Immature natural killer cell (primary cell): ENCODE measurements at regions not wholly inside any gene's neighbourhood (a gene's known extent, or its start where the extent isn't known, plus 50 kb on each side); places are given as distances from the start of the nearest gene placed in this dataset.

Experiments
- DNase-seq, 3 donors: peaks; one replicate each; pipeline ENCODE4 v3.0.0; 2022; ENCODE audit warnings: mixed read lengths in 1 of 3
- H3K27ac Mint-ChIP-seq, 6 donors: one replicate each; pipeline ENCODE4 v1.8.0; 2020; ENCODE audit warnings: mixed read lengths in 6 of 6, mild to moderate bottlenecking in 5 of 6, inconsistent platforms in 4 of 6, moderate library complexity in 3 of 6
- H3K27me3 Mint-ChIP-seq, 3 donors: one replicate each; pipeline ENCODE4 v1.8.0; 2020 to 2021; ENCODE audit warnings: low read depth in 3 of 3, mild to moderate bottlenecking in 3 of 3, mixed read lengths in 3 of 3, moderate library complexity in 3 of 3, inconsistent platforms in 1 of 3
- H3K36me3 Mint-ChIP-seq, 3 donors: one replicate each; pipeline ENCODE4 v1.8.0; 2020; ENCODE audit warnings: mixed read lengths in 3 of 3, inconsistent platforms in 2 of 3, mild to moderate bottlenecking in 2 of 3
- H3K4me1 Mint-ChIP-seq, 2 donors: one replicate each; pipeline ENCODE4 v1.8.0; 2020; ENCODE audit warnings: inconsistent platforms in 2 of 2, mild to moderate bottlenecking in 2 of 2, mixed read lengths in 2 of 2, moderate library complexity in 1 of 2
- H3K4me3 Mint-ChIP-seq, 5 donors: one replicate each; pipeline ENCODE4 v1.8.0; 2020; ENCODE audit warnings: mild to moderate bottlenecking in 5 of 5, mixed read lengths in 5 of 5, inconsistent platforms in 3 of 5, moderate library complexity in 3 of 5
- H3K9me3 Mint-ChIP-seq, 6 donors: one replicate each; pipeline ENCODE4 v1.8.0; 2020; ENCODE audit warnings: mild to moderate bottlenecking in 6 of 6, mixed read lengths in 6 of 6, inconsistent platforms in 4 of 6, moderate library complexity in 3 of 6

DNA sequence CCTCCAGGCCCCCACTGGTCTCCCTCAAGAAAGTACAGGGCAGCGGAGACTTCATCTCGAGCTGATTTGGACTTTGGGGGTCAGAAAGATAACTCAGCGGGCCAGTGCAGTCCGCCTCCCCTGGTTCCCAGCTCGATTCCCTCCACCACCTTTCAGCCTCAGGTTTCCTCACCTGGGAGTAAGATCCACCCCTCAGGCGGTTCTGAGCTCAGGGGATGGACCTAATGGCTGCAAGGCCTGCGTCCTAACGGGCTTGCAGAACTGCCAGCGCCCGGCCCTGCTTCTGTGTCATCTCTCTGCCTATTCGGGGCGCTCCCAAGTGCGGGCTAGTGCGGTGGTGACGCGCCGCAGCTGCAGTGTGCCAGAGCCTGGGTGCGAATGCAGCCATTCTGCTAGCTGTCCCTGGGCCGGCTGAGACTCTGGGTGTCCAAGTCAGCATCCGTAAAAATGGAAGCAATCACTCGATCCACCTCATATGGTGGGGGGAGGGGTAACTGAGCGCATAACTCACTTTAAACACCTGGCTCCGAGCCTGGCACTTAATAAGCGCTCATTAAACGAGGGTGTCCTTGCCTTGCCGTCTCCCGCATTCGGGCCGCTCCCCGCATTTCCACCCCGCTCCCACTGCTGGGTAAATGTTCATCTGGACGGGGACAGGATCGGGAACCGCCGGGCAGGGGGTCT, 129.6 kb upstream of the LHX1 start:
- Mint-ChIP-seq H3K4me3 (no peak overlapping the region), H3K27me3 (peaks cover 10 to 36% (median 14%) of the 10 kb centered on the region in 3 donors), H3K9me3 (no peaks in the 10 kb centered on the region), H3K27ac (no peak overlapping the region), H3K36me3 (no peaks in the 10 kb centered on the region), H3K4me1 (no peaks in the 10 kb centered on the region)
- no peak for DNase-seq

DNA sequence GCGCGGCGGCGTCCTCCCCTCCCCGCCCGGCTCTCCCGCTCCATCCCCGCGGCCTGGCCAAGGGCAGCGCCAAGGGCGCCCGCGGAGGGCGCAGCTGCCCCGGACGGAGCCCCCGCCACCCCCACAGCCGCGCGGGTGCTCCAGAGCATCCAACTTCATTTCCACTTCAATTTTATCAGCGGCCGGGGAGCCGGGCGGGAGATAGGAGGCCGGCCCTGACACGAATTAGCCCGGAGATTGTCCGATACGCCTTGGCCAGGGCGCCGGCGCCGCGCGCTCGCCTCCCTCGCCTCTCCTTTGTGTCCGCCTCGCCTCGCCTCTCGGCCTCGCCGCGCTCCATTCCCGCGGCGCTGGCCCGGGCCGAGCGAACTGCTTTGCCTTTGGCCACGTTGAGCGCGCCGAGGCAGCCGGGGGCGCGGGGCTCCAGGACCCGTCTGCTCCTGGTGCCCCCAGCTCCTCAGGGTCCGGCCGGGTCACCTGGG, 129.1 kb upstream of the LHX1 start:
- Mint-ChIP-seq H3K36me3 (no peaks in the 10 kb centered on the region), H3K9me3 (no peaks in the 10 kb centered on the region), H3K27ac (no peak overlapping the region), H3K27me3 (peaks cover 13 to 36% (median 14%) of the 10 kb centered on the region in 3 donors), H3K4me1 (no peaks in the 10 kb centered on the region), H3K4me3 (no peak overlapping the region)
- no peak for DNase-seq

DNA sequence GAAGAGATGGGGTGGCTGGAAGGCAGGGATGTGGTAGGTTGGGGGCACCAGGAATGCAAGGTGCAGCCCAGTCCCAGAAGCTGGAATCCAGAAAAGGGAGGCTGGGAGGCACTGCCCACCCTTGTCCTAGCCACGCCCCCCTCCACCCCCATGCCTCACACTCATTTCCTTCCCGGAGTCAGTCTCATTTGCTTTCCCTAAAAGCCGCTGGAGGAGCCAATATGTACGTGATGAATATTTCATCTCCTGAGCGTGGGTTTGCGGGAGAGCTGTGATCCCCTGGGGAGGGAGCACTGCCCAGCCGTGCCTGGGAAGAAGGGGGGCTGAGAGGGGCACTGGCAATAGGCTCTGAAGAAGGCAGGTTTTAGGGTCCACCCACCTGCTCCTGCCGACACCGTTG, 124.5 kb upstream of the LHX1 start:
- Mint-ChIP-seq H3K27me3 (peaks cover 12 to 29% (median 18%) of the 10 kb centered on the region in 3 donors), H3K9me3 (no peaks in the 10 kb centered on the region), H3K36me3 (no peaks in the 10 kb centered on the region), H3K4me3 (no peak overlapping the region), H3K27ac (no peak overlapping the region), H3K4me1 (no peaks in the 10 kb centered on the region)
- DNase-seq: no peak

DNA sequence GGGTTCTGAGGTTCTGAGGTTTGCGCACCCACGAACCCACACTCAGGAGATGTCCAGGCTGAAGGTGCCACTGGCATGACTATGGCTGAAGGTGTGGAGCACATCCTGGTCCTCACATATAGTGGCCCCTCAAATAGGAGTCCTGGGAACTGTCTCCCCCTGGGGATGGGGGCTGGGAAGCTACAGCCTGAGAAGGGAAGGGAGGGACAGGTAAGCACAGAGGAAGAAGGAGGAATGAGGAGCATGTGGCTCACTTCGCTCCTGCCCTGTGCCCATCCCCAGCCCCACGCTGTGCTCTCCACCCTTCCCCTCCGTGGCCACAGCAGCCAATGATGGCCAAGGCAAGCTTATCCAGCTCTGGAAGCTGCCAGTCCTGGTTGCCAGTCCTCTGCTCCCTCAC, 123.9 kb upstream of the LHX1 start:
- Mint-ChIP-seq H3K27me3 (peaks cover 12 to 29% (median 18%) of the 10 kb centered on the region in 3 donors), H3K36me3 (no peaks in the 10 kb centered on the region), H3K27ac (no peak overlapping the region), H3K4me3 (no peak overlapping the region), H3K4me1 (no peaks in the 10 kb centered on the region), H3K9me3 (no peaks in the 10 kb centered on the region)
- DNase-seq: no peak

DNA sequence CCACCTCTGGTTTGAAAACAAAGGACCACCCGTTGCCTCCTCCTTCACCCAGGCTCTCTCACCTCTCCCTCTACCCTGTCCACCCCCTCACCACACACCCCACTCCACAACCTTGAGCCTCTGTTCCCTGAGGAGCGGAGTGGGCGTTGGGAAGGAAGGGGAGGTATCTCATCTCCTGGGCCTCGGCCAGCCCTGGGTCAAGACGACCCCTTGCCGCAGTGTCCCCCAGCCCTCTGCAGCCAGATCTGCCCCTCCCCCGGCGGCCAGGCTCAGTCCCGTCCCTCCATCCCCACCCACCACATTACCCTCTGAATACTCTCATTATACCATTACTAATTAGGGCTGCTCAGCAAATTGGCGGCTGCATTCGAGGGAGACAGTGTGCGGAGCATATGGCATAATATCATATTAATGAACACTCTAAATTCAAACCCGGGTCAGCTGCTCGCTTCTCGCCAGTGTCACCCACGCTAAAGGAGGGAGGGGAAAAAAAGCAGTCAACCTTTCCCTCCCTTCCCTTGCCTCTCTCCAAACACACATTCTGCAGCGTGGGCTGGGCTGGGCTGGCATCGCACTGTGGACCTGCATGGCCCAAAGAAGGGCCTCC, 123.2 kb upstream of the LHX1 start:
- H3K4me3 Mint-ChIP-seq: no peak overlapping the region

DNA sequence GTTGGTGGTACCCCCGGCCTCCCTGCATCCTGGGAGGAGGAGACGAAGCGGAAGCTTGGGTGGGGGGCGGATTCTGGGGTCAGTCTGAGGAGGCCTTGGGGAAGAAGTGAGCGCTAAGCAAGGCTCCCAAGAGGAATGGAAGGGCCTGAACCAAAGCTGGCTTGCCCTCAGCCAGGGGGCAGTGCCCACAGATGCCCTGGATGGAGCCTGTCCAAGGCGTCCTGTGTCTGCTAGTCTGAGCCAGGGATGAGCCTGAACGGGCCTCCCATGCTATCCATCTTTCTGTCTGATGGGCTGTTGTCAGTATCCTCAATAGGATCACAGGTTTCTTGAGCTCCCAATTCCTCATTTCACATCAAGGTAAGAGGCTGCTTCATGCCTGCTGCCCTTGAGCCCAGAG, 122.3 kb upstream of the LHX1 start:
- Mint-ChIP-seq H3K4me3 (no peak overlapping the region), H3K27ac (no peak overlapping the region), H3K27me3 (peaks cover 10 to 18% (median 16%) of the 10 kb centered on the region in 3 donors), H3K4me1 (no peaks in the 10 kb centered on the region), H3K9me3 (no peaks in the 10 kb centered on the region), H3K36me3 (no peaks in the 10 kb centered on the region)
- DNase-seq: no peak

More for the DNA sequence above, 123.2 kb upstream of the LHX1 start:
- DNase-seq: no peak
- Mint-ChIP-seq H3K27me3 (peaks cover 12 to 26% (median 17%) of the 10 kb centered on the region in 3 donors), H3K4me1 (no peaks in the 10 kb centered on the region), H3K27ac (no peak overlapping the region), H3K9me3 (no peaks in the 10 kb centered on the region), H3K36me3 (no peaks in the 10 kb centered on the region)

DNA sequence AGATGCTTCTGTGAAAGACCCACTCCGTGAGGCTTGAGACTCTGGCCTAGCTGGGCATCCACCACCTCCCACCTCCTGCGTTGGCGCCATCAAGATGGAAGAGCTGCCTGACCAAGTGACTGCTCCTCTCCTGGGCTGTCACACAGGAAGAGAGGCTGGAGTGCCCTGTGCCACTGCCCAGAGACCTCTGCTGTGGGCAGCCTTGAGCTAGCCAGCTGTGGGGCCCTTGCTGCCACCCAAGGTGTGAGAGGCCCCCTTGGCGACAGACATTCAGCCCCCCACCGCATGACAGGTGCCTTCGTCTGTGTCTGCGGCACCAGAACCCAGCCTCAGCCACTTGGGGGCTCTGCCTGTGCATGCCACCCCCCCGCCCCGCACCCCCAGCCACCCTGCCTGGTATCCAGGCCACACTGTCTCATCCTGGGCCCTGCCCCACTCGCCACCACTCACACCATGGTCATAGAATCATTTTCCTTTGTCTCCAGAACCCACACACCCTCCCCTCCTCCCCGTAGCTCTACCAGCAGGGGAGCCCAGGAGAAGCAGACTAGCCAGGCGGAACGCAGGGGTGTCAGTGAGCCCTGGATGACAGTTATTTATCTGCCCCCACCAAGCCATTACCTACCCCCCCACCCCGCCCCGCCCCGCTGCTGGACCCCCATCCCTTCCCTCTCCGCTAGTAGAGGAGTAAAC, 120.9 kb upstream of the LHX1 start:
- no peaks in the 10 kb centered on the region for H3K4me1 Mint-ChIP-seq
- H3K27ac Mint-ChIP-seq: no peak overlapping the region
- H3K36me3 Mint-ChIP-seq: no peaks in the 10 kb centered on the region
- H3K27me3 Mint-ChIP-seq: peaks cover 5 to 18% (median 12%) of the 10 kb centered on the region in 3 donors
- H3K4me3 Mint-ChIP-seq: no peak overlapping the region
- no peak for DNase-seq
- H3K9me3 Mint-ChIP-seq: no peaks in the 10 kb centered on the region

DNA sequence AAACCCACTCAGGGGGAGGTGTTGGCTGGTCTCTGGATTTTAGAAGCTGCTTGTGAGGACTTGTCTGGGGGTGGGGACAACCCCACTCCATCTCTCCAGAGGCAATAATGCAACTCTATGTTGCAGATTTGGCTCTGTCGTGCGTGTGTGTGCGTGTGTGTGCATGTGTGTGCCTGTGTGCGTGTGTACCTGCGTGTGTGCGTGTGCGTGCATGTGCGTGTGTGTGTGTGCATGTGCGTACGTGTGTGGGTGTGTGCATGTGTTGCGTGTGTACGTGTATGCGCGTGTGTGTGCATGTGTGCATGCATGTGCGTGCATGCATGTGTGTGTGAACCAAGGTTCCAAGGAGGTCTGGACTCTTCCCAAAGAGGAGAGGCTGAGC, 120.4 kb upstream of the LHX1 start:
- H3K36me3 Mint-ChIP-seq: no peaks in the 10 kb centered on the region
- H3K9me3 Mint-ChIP-seq: no peaks in the 10 kb centered on the region
- no peak for DNase-seq
- H3K4me1 Mint-ChIP-seq: no peaks in the 10 kb centered on the region
- H3K27me3 Mint-ChIP-seq: peaks cover 3 to 17% (median 12%) of the 10 kb centered on the region in 3 donors
- no peak overlapping the region for H3K4me3 Mint-ChIP-seq
- no peak overlapping the region for H3K27ac Mint-ChIP-seq

DNA sequence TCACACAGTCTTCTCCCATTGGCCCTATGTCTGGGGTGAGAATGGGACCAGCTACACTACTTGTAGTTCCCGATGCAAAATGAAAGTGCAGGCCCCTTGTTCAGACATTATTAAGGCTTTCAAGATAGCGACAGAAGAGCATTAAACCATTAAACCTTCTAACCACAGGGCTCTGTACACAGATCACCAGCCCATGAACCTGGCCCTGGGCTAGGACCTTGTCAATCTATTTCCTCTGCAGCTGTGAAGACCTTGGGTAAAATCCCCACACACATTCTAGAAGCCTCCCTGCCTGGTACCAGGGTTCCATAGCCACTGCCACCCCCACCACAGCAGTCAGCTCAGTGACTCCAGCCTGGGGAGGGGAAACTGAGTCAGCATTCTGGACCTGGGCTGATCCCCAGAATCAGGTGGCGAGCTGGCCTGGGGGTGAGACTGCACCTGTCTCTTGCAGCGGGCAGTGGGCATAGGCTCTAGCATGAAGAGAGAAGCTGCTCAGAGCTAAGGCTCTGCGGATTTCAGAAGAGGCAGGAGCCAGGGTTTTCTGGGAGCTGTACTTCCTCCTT, 119.7 kb upstream of the LHX1 start:
- Mint-ChIP-seq H3K4me1 (no peaks in the 10 kb centered on the region), H3K36me3 (no peaks in the 10 kb centered on the region), H3K9me3 (no peaks in the 10 kb centered on the region), H3K27ac (no peak overlapping the region), H3K27me3 (peaks cover 3 to 12% (median 11%) of the 10 kb centered on the region in 3 donors), H3K4me3 (no peak overlapping the region)
- DNase-seq: no peak

DNA sequence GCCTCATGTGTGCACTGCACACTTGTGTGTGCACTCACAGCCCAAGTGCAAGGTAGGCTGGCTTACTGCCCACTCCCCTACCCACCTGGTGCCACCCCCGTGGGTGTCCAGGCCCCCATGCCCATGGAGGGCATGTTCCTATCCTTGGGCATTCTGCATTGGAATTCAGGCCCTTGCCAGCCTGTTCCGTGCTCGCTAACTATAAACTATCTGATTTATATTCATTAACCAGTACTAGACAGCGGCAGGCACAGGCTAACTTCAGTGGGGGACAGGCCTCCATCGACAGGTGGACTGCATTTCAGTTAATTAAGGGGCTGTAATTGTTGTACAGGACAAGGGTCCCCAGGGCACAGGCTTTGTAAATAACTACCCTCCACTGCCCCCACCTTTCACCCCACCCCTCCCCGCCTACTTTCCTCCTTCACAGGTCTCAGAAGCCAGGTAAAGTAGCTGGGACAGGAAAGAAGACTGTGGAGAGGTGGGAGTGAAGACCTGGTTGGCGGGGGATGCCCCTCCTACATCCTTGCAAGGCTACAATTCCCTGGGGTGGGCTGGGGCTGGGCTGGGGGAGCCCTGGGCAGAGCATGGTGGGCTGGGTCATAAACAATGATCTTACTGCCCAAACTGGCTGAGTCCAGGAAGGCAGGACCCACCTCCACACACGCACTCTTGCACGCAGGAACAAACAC, 119.0 kb upstream of the LHX1 start:
- no peak overlapping the region for H3K4me3 Mint-ChIP-seq
- peaks cover 3 to 11% (median 11%) of the 10 kb centered on the region in 3 donors for H3K27me3 Mint-ChIP-seq
- H3K27ac Mint-ChIP-seq: no peak overlapping the region
- DNase-seq: no peak
- no peaks in the 10 kb centered on the region for H3K36me3 Mint-ChIP-seq
- H3K9me3 Mint-ChIP-seq: no peaks in the 10 kb centered on the region
- H3K4me1 Mint-ChIP-seq: no peaks in the 10 kb centered on the region

DNA sequence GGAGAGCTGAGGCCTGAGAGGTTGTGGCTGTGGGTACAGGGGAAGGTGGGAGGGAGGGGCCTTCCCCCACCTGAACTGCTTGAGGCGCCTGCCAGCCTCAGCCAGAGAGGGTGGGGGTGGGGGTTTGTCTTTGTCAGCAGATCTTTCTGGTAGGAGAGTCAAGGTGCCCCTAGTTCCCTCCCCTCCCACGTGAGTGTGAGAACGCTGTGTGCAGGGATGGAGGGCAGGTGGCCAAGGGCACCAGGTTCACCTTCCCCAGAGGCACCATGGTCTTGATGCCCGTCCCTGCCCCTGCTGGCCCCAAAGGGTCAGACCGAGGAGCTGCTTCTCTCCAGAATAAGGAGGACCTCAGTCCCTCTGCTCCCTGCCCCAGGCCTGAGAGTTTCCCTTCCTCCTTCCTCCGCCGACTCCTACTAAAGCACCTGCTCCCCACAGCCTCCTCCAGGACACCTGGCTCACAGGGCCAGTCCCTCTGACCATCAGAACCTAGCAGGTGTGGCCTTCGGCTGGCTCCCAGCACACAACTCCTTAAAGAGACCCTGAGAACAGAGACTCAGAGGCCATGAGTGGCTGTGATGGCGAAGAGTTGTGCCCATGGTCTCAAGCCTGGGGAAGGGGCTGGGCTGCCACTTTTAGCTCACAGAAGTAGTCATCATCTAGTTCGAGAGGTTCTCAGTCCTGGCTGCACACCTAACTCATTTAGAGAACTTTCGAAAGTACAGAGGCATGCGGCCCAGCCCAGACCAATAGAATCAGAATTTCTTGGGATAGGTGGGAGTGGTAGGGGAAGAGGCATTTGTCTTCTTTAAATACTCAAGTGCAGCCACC, 113.2 kb upstream of the LHX1 start:
- no peaks in the 10 kb centered on the region for H3K9me3 Mint-ChIP-seq
- no peak overlapping the region for H3K4me3 Mint-ChIP-seq
- no peaks in the 10 kb centered on the region for H3K36me3 Mint-ChIP-seq
- peaks cover 2 to 12% (median 9%) of the 10 kb centered on the region in 3 donors for H3K27me3 Mint-ChIP-seq
- no peaks in the 10 kb centered on the region for H3K4me1 Mint-ChIP-seq
- DNase-seq: no peak
- H3K27ac Mint-ChIP-seq: no peak overlapping the region

DNA sequence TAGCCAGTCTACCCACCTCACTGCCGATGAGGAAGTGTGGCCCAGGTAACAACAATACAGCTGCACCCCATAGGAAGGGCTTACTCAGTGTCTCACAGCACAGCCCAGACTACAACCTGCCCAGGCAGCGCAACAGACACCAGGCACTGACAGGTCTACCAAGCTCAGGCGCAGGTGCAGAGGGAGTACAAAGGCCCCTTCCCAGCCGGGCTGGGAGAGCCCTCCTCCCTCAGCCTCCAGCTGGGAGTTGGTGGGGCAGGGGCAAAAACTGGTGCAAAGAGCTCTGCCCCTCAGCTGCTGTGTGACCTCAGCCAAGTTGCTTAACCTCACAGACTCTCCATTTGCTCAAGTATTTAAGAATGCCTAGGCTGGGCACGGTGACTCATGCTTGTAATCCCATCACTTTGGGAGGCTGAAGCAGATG, 112.6 kb upstream of the LHX1 start:
- H3K9me3 Mint-ChIP-seq: no peaks in the 10 kb centered on the region
- H3K27me3 Mint-ChIP-seq: peaks cover 2 to 14% (median 8%) of the 10 kb centered on the region in 3 donors

DNA sequence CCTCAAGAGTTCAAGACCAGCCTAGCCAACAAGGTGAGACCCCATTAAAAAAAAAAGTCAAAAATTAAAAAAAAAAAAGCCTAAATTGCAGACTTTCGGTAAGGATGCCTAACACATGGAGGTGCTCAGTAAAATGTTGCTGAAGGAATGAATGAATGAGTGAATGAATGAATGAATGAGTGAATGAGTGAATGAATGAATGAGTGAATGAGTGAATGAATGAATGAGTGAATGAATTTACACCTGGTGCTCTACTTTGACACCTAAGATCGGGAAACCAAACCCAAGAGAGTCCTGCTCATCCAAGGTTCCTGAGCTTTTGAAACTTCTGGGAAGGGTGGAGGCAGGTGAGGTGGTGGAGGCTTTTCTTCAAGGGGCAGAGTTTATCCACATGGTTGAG, 112.2 kb upstream of the LHX1 start:
- no peak for DNase-seq
- Mint-ChIP-seq H3K4me1 (no peaks in the 10 kb centered on the region), H3K27ac (no peak overlapping the region), H3K27me3 (peaks cover 2 to 14% (median 7%) of the 10 kb centered on the region in 3 donors), H3K4me3 (no peak overlapping the region), H3K9me3 (no peaks in the 10 kb centered on the region), H3K36me3 (no peaks in the 10 kb centered on the region)

More for the DNA sequence above, 112.6 kb upstream of the LHX1 start:
- DNase-seq: no peak
- Mint-ChIP-seq H3K4me1 (no peaks in the 10 kb centered on the region), H3K4me3 (no peak overlapping the region), H3K27ac (no peak overlapping the region), H3K36me3 (no peaks in the 10 kb centered on the region)
